ENCODE measurements at regions not wholly inside any gene's neighbourhood (a gene's known extent, or its start where the extent isn't known, plus 50 kb on each side); places are given as distances from the start of the nearest gene placed in this dataset.

DNA sequence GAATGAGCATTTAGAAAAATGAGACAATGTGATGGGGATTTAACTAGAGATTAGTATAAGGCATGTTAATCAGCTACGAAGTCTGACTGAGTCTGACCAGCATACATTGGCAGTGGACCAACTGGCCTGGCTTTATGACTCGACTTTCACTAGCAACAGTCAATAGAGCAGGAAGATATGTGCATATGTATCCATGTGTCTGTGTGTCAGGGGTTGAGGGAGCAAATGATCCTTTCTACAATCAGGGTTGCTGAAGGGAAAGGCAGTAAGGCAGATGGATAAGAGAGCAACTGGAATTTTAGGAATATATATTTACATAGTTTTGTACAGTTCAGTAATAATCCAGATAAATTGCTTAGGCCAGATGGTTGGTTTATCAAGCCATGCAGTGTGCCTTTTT, 645.6 kb downstream of the PLA2G4A start:
- TF ChIP-seq, protein P1, sequence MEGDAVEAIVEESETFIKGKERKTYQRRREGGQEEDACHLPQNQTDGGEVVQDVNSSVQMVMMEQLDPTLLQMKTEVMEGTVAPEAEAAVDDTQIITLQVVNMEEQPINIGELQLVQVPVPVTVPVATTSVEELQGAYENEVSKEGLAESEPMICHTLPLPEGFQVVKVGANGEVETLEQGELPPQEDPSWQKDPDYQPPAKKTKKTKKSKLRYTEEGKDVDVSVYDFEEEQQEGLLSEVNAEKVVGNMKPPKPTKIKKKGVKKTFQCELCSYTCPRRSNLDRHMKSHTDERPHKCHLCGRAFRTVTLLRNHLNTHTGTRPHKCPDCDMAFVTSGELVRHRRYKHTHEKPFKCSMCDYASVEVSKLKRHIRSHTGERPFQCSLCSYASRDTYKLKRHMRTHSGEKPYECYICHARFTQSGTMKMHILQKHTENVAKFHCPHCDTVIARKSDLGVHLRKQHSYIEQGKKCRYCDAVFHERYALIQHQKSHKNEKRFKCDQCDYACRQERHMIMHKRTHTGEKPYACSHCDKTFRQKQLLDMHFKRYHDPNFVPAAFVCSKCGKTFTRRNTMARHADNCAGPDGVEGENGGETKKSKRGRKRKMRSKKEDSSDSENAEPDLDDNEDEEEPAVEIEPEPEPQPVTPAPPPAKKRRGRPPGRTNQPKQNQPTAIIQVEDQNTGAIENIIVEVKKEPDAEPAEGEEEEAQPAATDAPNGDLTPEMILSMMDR (IDR thresholded peaks at IDR 0.05) = no peak
- no peak for TF ChIP-seq POLR2A (IDR thresholded peaks at IDR 0.05)

All from esophagus squamous epithelium (tissue), 4 donors.